HT1080 (cell line): ENCODE measurements at regions not wholly inside any gene's neighbourhood (a gene's known extent, or its start where the extent isn't known, plus 50 kb on each side); places are given as distances from the start of the nearest gene placed in this dataset.
"Not testable (repeated sequence)": the region's sequence is repeated elsewhere in the genome, so short reads cannot be mapped to it uniquely, and the experiment has no call there.

Experiments
- DNase-seq: peaks from one replicate; pipeline ENCODE4 v3.0.0-alpha.2; 2015; ENCODE audit warnings: low read depth

DNA sequence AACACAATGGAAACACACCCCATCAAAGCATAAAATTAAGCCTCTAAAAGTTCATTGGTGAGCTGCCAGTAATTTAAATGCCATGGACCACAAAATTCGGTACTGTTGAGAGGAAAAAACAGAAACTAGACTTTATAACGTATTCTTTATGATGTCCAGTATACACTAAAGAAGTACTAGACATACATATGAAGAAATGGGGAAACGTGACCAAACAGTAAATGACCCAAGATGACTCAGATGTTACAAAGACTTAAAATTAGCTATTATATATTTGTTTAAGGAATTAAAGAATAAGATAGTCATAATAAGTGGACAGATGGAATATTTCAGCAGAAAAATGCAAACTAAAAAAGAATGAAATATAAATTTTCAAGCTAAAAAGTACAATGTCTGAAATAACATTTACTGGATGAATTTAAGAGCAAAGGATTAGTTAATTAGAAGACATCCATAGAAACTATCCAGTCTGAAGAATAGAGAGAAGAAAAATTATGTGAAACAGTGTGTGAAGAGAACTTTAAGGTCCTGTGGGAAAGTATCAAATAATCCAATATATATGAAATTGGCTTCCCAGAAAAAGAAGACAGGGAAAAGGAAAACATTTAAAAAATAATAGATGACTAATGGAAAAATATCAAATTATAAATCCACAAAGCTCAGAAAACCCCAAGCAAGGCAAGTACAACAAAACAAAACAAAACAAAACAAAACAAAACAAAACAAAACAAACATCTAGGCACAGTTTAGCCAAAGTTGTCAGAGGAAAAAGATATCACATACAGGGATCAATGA lies 69.4 kb downstream of the SAMD9 start:
- no peak for DNase-seq

DNA sequence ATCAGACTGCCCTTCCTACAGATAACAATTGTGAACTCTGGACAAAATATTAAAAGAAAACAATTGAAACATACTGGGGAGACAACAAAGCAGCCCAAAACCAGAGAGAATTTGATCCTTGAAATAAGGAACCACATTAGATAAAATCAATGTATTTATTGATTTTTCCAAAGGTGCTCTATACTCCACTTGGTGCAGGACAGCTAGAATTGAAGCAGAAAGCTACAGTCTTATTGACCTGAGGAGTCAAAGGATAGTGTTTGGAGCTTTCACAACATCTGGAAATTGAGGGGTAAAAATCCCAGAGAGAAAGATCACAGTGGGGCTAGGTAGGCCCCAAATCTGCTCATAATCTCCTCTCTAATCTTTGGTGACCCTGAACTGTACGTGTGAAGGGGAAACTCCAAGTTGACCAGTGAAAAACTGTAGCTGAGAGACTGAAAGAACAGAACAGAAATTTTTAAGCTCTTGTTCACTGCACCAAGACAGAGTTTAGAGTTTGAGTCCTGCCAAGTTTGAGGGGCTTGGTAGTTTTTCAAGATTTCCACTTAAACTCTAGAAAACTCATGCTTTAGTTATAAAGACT lies 70.2 kb downstream of the SAMD9 start:
- no peak for DNase-seq

DNA sequence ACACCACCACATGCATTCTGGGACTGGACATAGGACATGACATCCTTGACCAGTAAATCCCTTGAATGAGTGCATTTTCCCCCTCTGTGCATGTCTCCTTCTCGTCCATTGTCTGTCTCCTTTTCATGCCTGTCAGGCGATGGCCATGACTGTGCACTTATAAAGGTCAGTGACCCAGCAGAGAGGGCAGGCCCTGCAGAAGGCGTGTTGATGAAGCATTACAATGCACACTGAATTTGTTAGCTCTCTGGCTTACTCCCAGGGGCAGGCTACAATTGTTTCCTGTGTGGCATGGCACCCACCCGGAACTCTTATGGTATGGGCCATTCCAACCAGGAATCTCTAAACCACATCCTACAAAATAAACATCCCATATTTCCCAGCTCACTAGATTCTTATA lies 71.1 kb downstream of the SAMD9 start:
- DNase-seq = peak; percentile 51

DNA sequence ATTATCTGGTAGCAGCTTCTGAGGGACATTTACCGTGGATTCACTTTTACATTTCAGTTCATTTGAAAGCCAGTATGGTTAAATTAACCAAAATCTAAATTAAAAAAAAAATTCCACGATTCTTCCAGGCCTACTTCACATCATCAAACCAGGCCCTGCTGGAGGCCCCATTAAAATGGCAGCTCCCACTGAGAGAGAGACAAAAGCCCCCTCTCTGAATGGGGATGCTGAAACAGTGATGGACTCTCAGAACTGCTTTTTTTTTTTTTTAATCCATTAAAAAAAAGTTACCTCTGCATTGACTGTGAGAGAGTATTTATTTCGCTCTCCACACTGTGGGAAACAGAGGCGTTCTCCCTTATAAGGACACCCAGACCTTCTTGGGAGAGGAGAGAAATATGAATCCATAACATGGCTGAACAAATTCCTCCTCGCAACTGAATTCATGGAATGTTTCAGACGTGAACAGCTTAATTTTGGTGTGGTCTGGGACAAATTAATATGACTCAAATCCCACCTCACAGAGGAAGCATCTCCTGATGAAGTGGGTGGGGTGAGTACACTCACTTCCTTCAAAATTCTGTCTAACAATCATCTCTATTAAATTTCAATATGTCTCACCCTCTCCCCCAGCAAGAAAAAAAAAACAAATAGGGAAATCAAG lies 73.5 kb downstream of the SAMD9 start:
- peak; percentile 76 for DNase-seq

DNA sequence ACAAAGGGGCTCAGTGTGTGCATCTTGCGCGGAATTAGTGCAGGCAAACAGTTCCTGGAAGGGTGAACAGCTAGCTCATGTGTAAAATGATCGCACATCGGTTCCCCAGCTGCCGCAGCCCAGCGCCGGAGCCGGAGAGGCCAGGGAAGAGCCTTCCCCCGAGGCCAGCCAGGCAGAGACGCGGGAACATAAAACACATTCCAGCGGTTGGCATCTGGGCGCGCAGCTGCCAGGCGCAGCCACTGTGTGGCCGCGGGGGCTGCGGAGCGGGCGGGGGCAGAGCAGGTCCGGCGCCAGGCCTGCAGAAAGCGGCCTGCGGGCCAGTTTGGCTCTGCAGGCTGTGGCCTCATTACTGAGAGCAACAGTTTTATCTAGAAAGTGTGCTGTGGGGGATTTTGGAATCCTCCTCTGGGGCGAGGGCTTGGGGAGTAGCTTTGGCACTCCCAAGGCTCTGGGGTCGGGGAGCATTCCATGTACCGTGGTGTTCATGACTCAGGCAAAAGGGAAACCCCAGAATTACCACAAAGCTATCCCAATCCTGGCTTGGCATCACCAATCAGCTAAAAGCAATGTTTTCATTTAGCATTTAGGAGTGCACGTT lies 74.3 kb downstream of the SAMD9 start:
- peak; percentile 58 for DNase-seq

DNA sequence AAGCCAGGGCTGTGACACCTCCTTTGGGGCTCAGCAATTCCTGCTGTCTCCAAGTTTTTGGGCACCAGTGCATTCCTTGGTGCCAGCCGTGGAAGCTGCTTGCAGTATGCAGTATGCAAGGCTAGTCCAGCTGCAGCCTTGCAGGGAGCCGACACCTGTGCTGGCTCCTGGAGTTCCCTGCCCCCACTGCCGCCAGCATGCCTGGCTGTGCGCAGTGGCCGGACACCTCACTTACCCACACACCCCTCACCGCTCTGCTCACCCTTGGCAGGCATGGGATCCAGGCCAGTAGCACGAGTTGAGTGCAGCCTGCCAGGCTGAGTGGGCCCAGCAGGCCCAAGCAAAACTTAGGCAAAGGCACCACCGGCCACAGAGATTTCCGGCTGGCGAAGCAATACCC lies 77.4 kb downstream of the SAMD9 start:
- DNase-seq = no peak

DNA sequence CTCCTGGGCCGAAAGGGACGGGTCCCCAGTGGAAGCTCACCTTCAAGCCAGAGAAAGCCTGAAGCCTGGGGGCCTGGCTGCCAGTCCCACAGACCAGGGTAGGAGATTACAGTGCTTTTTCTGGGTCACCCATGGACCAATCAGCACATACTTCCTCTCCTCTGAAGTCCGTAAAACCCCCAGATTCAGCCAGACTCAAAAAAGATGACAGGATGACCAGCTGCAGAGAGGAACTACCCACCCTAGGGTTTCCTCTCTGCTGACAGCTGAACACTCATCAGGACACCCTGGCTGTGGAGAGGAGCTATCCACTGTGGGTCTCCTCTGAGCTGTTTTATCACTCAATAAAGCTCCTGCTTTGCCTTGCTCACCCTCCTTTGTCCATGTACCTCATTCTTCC lies 78.0 kb downstream of the SAMD9 start:
- no peak for DNase-seq

DNA sequence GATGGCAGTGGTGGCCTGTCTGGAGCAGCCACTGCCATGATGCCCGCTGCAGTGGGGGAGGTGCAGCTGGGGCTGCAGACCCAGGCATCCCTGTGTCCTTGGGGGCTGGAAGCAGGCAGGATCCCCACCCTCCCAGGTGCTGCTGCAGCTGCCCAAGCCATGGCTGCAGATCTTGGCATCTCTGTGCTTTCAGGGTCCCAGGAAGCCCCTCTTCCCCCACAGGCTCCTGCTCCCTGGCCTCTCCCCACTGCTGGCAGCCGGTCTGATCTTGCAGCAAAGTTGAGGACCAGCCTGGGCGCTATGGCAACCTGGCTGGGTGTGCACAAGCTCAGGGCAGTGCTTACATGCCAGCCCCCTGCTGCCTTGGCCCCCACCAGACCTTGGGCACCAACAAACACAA lies 78.5 kb downstream of the SAMD9 start:
- DNase-seq = no peak

DNA sequence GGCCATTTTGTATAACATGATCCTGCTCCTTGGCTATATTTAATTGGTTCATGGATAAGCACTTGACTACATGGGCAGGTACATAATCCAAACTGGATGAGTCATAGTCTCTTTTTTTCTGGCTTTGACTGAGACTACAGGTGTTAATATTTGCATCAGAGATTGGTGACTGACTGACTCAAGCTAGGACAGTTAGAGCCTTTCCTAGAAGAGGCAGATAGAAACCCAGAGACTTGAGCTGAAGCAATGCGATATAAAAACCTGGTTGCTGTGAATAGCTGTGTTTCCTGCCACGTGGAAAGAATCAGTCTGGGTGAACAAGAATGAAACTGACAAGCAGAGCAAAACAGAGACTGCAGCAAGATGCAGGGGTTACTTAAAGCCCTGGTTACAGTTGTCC lies 81.0 kb downstream of the SAMD9 start:
- DNase-seq = no peak

DNA sequence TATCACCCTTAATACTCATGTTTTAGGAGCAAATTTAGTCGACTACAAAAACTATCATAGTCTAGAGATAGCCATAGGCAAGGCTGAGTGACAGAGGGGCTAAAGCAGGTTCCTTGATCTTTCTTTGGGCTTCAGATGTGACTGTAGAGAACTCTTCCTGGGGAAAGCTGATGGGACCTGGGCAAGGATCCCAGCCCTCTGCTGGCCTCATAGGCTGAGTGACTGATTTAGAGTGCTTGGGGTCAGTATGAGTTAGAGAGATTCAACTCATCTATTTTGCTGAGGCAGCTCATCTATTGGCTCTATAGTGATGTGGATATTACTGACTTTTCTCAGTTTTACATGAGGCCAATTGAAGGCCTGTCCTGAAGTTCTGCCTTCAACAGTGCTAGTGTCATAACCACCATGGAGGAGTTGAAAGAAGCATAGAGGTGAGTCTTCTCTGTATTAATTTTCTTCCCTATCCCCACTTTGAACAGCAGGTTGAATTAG lies 81.6 kb downstream of the SAMD9 start:
- DNase-seq = no peak

DNA sequence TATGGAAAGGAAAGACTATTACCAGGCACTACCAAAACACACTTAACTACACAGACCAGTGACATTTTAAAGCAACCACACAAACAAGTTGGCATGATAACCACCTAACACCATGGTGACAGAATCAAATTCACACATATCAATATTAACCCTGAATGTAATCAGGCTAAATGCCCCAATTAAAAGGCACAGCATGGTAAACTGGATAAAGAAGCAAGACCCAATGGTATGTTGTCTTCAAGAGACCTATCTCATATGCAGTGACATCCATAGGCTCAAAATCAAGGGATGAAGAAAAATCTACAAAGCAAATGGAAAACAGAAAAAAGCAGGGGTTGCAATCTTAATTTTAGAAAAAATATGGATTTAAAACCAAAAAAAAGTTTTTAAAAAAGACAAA lies 86.0 kb downstream of the SAMD9 start:
- DNase-seq = no peak

DNA sequence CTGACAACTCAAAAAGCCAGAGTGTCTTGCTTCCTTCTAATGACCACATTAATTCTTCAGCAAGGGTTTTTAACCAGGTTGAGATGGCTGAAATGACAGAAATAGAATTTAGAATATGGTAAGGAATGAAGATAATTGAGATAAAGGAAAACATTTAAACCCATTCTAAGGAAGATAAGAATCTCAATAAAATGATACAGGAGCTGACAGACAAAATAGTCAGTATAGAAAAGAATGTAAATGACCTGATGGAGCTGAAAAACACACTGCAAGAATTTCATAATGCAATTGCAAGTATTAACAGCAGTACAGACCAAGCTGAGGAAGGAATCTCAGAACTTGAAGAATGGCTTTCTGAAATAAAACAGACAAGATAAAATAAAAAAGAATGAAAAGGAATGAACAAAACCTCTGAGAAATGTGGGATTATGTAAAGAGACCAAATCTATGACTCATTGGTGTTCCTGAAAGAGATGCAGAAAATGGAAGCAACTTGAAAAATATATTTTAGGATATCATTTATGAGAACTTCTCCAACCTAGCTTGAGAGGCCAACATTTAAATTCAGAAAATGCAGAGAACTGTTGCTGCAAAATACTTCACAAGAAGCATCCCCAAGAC lies 87.1 kb downstream of the SAMD9 start:
- DNase-seq = no peak

DNA sequence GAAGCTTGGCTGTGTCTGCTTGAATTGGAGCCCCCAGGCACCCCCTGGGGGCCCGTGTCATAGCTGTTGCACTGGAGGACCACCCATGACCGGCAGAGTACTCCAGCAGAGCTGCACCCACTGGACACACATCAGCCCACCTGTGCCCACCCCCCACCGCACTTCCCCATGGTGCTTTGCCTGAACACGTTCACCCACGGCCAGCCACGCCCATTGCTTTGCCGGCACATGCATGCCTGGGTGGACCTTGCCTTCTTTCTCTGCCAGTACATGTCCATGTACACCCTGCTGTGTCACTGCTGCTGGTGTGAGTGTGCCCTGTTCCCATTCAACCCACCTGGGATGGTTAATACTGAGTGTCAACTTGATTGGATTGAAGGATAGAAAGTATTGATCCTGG lies 88.7 kb downstream of the SAMD9 start:
- DNase-seq = no peak

DNA sequence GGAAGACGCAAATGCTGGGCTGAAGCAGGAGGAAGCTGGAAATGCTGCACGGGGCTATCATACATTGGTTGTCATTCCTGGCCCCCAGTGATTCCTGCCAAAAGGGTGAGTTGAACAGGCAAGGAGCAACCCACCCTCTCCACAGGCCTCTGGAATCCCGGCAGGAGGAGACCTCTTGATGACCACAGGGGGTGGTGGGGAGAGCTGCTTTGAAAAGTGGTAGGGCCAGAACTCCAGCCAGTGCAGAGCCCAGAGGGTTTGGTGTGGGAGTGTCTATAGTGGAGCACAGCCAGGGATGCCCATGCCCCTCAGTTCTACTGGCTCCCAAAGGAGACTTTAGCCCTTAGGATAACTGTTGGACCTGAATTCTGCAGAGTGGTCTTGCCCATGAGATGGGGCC lies 89.2 kb downstream of the SAMD9 start:
- DNase-seq = no peak

DNA sequence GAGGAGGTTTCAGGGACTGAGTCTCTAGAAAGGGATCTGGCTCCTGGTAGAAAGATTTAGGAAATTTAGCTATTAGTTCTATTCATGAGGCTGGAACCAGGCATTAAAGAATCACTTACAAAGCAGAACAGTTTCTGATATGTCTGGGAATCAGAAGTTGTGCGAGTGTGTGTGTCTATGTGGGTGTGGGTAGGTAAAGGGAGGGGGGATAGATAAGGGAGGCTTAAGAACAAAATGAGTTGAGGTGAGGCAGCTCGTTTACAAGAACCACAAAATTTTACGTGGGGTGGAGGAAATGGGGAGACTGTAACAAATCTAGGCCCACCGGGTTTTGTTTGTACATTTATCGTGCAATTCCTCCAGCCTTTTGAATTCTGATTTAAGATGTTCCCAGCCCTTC lies 90.7 kb downstream of the SAMD9 start:
- DNase-seq = no peak

DNA sequence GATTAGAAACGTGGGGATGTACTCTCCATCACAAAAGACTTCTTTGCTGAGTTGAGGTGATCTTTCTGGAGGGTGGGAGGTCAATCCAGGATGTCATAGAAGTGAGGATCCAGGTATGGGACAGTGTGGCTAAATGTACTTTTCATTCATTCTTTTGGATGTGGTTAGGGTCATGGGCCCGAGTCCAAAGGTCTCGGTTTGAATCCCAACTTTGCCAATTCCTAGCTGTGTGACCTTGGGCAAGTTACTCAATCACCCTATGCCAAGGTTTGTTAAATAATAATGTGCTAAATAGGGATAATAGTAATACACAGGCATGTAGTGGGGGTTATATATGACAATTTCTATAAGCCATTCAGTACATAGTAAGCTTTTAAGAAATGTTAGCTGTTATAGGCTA lies 91.4 kb downstream of the SAMD9 start:
- no peak for DNase-seq

DNA sequence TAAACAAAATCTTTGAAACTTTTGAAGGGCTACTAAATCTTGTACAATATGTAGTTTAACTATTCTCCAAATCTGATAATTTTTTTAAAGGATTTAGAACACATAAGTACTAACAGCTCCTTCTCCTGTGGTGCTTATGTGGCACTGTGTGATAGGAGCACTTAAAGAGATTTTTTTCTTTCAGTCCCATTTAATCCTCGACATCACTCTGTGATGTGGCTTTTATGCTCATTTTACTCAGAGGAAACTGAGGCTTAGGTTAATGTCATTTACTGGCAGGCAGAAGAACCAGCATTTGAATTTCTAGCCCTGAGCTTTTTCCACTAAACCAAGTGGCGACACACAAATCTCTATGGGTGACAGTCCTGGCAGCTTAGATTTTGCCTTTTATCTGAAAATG lies 92.4 kb downstream of the SAMD9 start:
- DNase-seq = no peak

DNA sequence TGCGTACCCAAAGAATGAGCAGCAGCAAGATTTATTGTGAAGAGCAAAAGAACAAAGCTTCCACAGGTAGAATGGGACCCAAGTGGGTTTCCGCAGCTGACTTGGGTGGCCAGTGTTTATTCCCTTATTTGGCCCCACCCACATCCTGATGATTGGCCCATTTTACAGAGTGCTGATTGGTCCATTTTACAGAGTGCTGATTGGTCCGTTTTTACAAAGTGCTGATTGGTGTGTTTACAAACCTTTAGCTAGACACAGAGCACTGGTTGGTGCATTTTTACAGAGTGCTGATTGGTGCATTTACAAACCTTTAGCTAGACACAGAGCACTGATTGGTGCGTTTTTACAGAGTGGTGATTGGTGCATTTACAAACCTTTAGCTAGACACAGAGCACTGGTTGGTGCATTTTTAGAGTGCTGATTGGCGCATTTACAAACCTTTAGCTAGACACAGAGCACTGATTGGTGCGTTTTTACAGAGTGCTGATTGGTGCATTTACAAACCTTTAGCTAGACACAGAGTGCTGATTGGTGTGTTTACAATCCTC lies 94.8 kb downstream of the SAMD9 start:
- not testable (repeated sequence) for DNase-seq

DNA sequence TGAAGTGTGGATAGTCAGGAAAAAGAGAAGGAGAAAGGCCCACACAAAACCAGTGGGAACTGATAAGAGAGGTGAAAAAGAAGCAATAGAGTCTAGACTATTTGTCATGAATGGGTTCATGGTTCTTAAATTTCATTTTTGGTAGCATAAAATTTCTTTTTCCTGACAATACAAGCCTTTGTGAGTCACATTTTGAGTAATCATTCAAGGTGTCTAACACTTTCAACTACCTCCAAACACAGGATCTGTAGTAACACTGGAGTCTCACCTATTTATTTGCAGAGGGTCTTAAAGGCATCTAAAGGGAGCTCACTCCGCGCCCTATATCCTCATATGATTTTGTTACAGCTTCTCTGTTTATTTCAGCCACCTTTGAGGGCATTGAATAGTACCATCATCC lies 96.0 kb downstream of the SAMD9 start:
- DNase-seq = no peak

DNA sequence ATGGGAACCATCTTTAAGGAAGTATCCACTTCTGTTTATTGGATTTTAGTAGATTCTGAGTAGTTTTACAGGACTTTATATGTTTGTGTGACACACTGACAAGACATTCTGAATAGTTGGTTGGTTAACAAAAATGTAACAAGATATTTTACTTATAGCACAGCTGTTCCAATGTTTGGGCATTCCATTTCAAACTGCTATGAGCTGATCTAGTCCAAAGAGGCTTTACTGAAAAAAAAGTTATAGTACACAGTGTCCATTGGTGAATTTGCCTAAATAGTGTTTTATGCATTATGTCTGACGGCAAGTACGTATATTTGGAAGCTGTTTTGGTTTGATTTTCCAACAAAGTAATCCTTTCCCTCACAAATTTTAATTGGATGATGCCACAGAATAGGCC lies 99.1 kb downstream of the SAMD9 start:
- no peak for DNase-seq

DNA sequence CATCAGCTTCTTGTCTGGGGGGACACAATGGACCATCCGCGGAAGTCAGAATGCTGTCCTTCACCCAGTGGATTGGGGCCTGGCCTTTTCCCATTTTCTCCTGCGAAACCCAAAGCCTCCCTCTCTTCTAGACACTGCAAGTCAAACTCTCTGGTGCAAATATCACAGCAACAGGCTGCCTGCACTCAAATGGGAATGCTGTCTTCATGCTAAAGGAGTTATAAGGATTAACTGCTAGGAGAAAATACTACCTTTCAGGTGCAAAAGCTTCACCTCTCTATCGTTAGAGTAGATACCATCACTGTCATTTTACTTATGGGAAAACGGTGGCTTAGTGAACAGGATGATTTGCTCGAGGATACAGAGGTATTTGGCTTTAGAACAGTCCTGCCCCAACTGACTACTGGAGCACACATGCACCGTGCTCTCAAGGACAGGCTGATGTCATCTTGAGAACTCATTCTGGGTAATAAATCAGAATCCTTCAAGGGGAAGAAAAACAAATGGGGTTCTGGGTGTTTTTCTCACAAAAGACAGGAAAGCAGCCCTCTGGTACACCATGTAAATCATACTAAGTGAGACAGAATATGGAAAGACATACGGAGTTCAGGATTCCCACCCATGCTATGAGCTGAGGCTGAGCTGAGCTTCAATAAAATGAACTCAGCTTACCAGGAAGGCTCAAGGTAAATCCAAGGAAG lies 100.9 kb downstream of the SAMD9 start:
- DNase-seq = no peak
